Esophagus squamous epithelium (tissue), 5 donors: ENCODE measurements at regions not wholly inside any gene's neighbourhood (a gene's known extent, or its start where the extent isn't known, plus 50 kb on each side); places are given as distances from the start of the nearest gene placed in this dataset.

Experiments used
- DNase-seq: peaks from one replicate; lab custom pipeline; 2025; lab: John Stamatoyannopoulos, UW
- H3K27ac ChIP-seq, 4 donors: fragments of 200-600 bp; sonication (generic); one replicate each; pipeline ENCODE4 v1.5.1; 2016 to 2019; ENCODE audit warnings: mild to moderate bottlenecking in 1 of 4
- H3K27me3 ChIP-seq, 4 donors: fragments of 200-600 bp; sonication (generic); 1 replicate in 3 of 4; 2 replicates in 1 of 4; pipeline versions ENCODE4 v1.5.1 to v1.6.0; 2017 to 2021; ENCODE audit warnings: antibody characterized with exemption in 1 of 4
- H3K36me3 ChIP-seq, 3 donors: fragments of 200-600 bp; sonication (generic); one replicate each; pipeline ENCODE4 v1.5.1; 2016 to 2019
- H3K4me1 ChIP-seq, 3 donors: fragments of 200-600 bp; sonication (generic); one replicate each; pipeline ENCODE4 v1.5.1; 2017 to 2019
- H3K4me3 ChIP-seq, 4 donors: fragments of 200-600 bp; sonication (generic); 1 replicate in 3 of 4; 2 replicates in 1 of 4; pipeline ENCODE4 v1.5.1; 2016 to 2019; ENCODE audit warnings: mild to moderate bottlenecking in 2 of 4, moderate library complexity in 1 of 4
- H3K9me3 ChIP-seq, 3 donors: fragments of 200-600 bp; sonication (generic); one replicate each; pipeline ENCODE4 v1.5.1; 2016 to 2019
- CTCF ChIP-seq, 6 experiments: fragments of 450-650 bp in 4 of 6; fragments of 200-600 bp in 2 of 6; sonication (generic) in 2 of 6; IDR thresholded peaks; one replicate each; pipeline ENCODE4 v1.5.1; 2016 to 2019; ENCODE audit warnings: antibody characterized with exemption in 6 of 6, mild to moderate bottlenecking in 4 of 6, moderate library complexity in 4 of 6
- POLR2A ChIP-seq, 4 donors: fragments of 450-650 bp; IDR thresholded peaks; one replicate each; pipeline ENCODE4 v1.6.1; 2017; ENCODE audit warnings: antibody characterized with exemption in 4 of 4, mild to moderate bottlenecking in 4 of 4, moderate library complexity in 3 of 4
- WGBS, 2 donors: methylation state at CpG; one replicate each; pipeline ENCODE4 v1.1.5; 2018; 5-methylcytosine and 5-hydroxymethylcytosine counted together
- intact Hi-C: fragments of 100-400 bp; cut with DNase I; formaldehyde crosslinking; loops from one replicate; pipeline ENCODE4 v1.15.0; 2022
- donor health status: DM: yes; HTN: yes; CAD: no.

GRCh38 chr7:17619196-17619818 lies 320.9 kb downstream of the AHR start:
- Histone ChIP-seq H3K27me3 (no peaks in the 10 kb centered on the region), H3K36me3 (no peaks in the 10 kb centered on the region), H3K4me1 (no peaks in the 10 kb centered on the region), H3K9me3 (no peaks in the 10 kb centered on the region), H3K4me3 (no peak overlapping the region), H3K27ac (no peak overlapping the region)
- TF ChIP-seq CTCF (IDR thresholded peaks at IDR 0.05) (no peak), POLR2A (IDR thresholded peaks at IDR 0.05) (no peak)
- no peak for DNase-seq
- intact Hi-C loops: no loop called here
- 89 to 92% methylated on average over 4 to 5 of the region's 5 CpGs for WGBS, 2 donors

GRCh38 chr7:17620566-17620965 lies 319.7 kb downstream of the SNX13 start:
- no peaks in the 10 kb centered on the region for H3K27me3 ChIP-seq
- H3K27ac ChIP-seq: no peak overlapping the region
- no peak for DNase-seq
- H3K4me1 ChIP-seq: no peaks in the 10 kb centered on the region
- intact Hi-C loops: no loop called here
- no peak overlapping the region for H3K4me3 ChIP-seq
- WGBS, 2 donors: 39 to 51% methylated on average over 2 of the region's 2 CpGs
- no peaks in the 10 kb centered on the region for H3K9me3 ChIP-seq
- H3K36me3 ChIP-seq: no peaks in the 10 kb centered on the region
- TF ChIP-seq CTCF (IDR thresholded peaks at IDR 0.05) (no peak), POLR2A (IDR thresholded peaks at IDR 0.05) (no peak)

GRCh38 chr7:17622451-17622850 lies 317.8 kb downstream of the SNX13 start:
- TF ChIP-seq POLR2A (IDR thresholded peaks at IDR 0.05): no peak
- no peak for TF ChIP-seq CTCF (IDR thresholded peaks at IDR 0.05)
- no peaks in the 10 kb centered on the region for H3K9me3 ChIP-seq
- no peak overlapping the region for H3K4me3 ChIP-seq
- H3K36me3 ChIP-seq: no peaks in the 10 kb centered on the region
- H3K27ac ChIP-seq: no peak overlapping the region
- H3K27me3 ChIP-seq: no peaks in the 10 kb centered on the region
- 73 to 76% methylated on average over 2 of the region's 2 CpGs for WGBS, 2 donors
- intact Hi-C loops: no loop called here
- DNase-seq: no peak
- no peaks in the 10 kb centered on the region for H3K4me1 ChIP-seq

- TF ChIP-seq CTCF (IDR thresholded peaks at IDR 0.05): no peak
- TF ChIP-seq POLR2A (IDR thresholded peaks at IDR 0.05): no peak
- no peaks in the 10 kb centered on the region for H3K36me3 ChIP-seq
- intact Hi-C loops: no loop called here
- DNase-seq: no peak
- H3K4me3 ChIP-seq: no peak overlapping the region
- no peaks in the 10 kb centered on the region for H3K27me3 ChIP-seq
- no peaks in the 10 kb centered on the region for H3K4me1 ChIP-seq
- H3K9me3 ChIP-seq: no peaks in the 10 kb centered on the region
- H3K27ac ChIP-seq: no peak overlapping the region
These were observed 316.6 kb downstream of the SNX13 start for GRCh38 chr7:17623546-17624185.

GRCh38 chr7:17624379-17624778 lies 315.9 kb downstream of the SNX13 start:
- Histone ChIP-seq H3K36me3 (no peaks in the 10 kb centered on the region), H3K9me3 (no peaks in the 10 kb centered on the region), H3K27me3 (no peaks in the 10 kb centered on the region), H3K4me3 (no peak overlapping the region), H3K27ac (no peak overlapping the region), H3K4me1 (no peaks in the 10 kb centered on the region)
- intact Hi-C loops: no loop called here
- DNase-seq: no peak
- no peak for TF ChIP-seq POLR2A (IDR thresholded peaks at IDR 0.05)
